ENCODE measurements at regions not wholly inside any gene's neighbourhood (a gene's known extent, or its start where the extent isn't known, plus 50 kb on each side); places are given as distances from the start of the nearest gene placed in this dataset.

DNA sequence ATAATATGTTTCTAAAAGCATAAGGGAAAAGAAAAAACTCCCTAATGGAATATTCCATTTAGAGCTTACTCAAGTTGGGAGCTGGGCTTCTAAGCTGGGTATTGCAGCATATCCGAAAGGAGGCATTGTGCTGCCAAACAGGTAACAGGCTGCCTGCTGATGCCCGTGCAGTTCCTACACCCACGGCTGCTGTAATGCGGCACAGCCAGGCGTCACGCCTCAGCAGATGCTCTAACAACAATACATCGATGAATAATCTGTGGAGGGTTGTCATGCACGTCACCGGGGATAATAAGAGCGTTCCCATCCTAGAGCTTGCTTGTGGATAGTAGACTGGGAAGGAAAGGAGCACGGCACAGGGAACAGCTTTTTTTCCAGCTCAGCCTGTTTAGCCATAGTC is 1582.1 kb upstream of the SLC10A2 start:
- TF ChIP-seq POLR2AphosphoS5 (IDR thresholded peaks at IDR 0.05) (no peak), POLR2A (IDR thresholded peaks at IDR 0.05) (no peak), EP300 (IDR thresholded peaks at IDR 0.05) (no peak)
- WGBS, 2 donors (ENCODE audit: low coverage in 1 of 2) = 86 to 89% methylated on average over 1 to 10 of the region's 11 CpGs
- H3K4me3 ChIP-seq = no peak overlapping the region

GRCh38 chr13:104645786-104646185 is 1579.6 kb upstream of the SLC10A2 start:
- ATAC-seq = no peak
- H3K36me3 ChIP-seq = no peaks in the 10 kb centered on the region

More for the DNA sequence above, 1582.1 kb upstream of the SLC10A2 start:
- Histone ChIP-seq H3K4me1 (no peaks in the 10 kb centered on the region), H3K27ac (no peak overlapping the region), H3K27me3 (no peaks in the 10 kb centered on the region), H3K9me3 (no peaks in the 10 kb centered on the region), H3K36me3 (no peaks in the 10 kb centered on the region)
- ATAC-seq = no peak

DNA sequence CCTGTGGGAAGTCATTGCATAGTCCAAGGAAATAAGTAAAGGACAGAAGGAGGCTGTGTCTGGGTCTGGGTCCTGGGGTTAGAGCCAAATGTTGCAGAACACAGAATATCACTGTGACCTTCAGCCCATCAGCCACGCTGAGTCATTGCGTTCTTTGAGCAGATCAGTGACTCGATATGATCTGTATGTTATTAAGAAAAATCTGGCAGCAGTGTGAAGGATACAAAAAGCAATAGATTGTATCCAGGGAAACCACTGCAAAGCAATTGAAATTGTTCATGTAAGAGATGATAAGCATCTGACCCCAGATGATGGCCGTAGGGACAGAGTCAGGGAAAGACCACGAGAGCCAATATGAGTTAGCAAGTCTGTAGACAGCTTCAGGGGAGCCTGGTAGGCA is 1575.1 kb upstream of the SLC10A2 start:
- H3K36me3 ChIP-seq = no peaks in the 10 kb centered on the region
- H3K27ac ChIP-seq = no peak overlapping the region
- H3K4me1 ChIP-seq = no peaks in the 10 kb centered on the region
- no peak overlapping the region for H3K4me3 ChIP-seq
- TF ChIP-seq EP300 (IDR thresholded peaks at IDR 0.05) (no peak), POLR2AphosphoS5 (IDR thresholded peaks at IDR 0.05) (no peak), POLR2A (IDR thresholded peaks at IDR 0.05) (no peak), CTCF (IDR thresholded peaks at IDR 0.05) (no peak)
- H3K27me3 ChIP-seq = no peaks in the 10 kb centered on the region
- no peak for ATAC-seq
- 73 to 81% methylated on average over 5 of the region's 5 CpGs for WGBS, 2 donors (ENCODE audit: low coverage in 1 of 2)
- no peaks in the 10 kb centered on the region for H3K9me3 ChIP-seq

More at GRCh38 chr13:104645786-104646185, 1579.6 kb upstream of the SLC10A2 start:
- no peak for TF ChIP-seq CTCF (IDR thresholded peaks at IDR 0.05)
- no peak overlapping the region for H3K27ac ChIP-seq
- H3K4me3 ChIP-seq = no peak overlapping the region
- no peaks in the 10 kb centered on the region for H3K9me3 ChIP-seq
- no peaks in the 10 kb centered on the region for H3K4me1 ChIP-seq
- no peaks in the 10 kb centered on the region for H3K27me3 ChIP-seq
- WGBS, 2 donors (ENCODE audit: low coverage in 1 of 2) = 85 to 92% methylated on average over 2 of the region's 4 CpGs

GRCh38 chr13:104635879-104636278 is 1569.7 kb upstream of the SLC10A2 start:
- no peaks in the 10 kb centered on the region for H3K9me3 ChIP-seq
- H3K27me3 ChIP-seq = no peaks in the 10 kb centered on the region
- WGBS, 2 donors (ENCODE audit: low coverage in 1 of 2) = 74 to 82% methylated on average over 3 to 5 of the region's 5 CpGs

GRCh38 chr13:104634016-104634415 is 1567.8 kb upstream of the SLC10A2 start:
- Histone ChIP-seq H3K36me3 (no peaks in the 10 kb centered on the region), H3K4me1 (no peaks in the 10 kb centered on the region), H3K9me3 (no peaks in the 10 kb centered on the region), H3K27ac (no peak overlapping the region), H3K27me3 (no peaks in the 10 kb centered on the region), H3K4me3 (no peak overlapping the region)
- TF ChIP-seq CTCF (IDR thresholded peaks at IDR 0.05) (no peak), EP300 (IDR thresholded peaks at IDR 0.05) (no peak), POLR2A (IDR thresholded peaks at IDR 0.05) (no peak), POLR2AphosphoS5 (IDR thresholded peaks at IDR 0.05) (no peak)
- 83 to 94% methylated on average over 2 of the region's 2 CpGs for WGBS, 2 donors (ENCODE audit: low coverage in 1 of 2)
- no peak for ATAC-seq

More at GRCh38 chr13:104635879-104636278, 1569.7 kb upstream of the SLC10A2 start:
- ATAC-seq = no peak
- no peak overlapping the region for H3K27ac ChIP-seq
- no peak overlapping the region for H3K4me3 ChIP-seq
- no peaks in the 10 kb centered on the region for H3K36me3 ChIP-seq
- TF ChIP-seq CTCF (IDR thresholded peaks at IDR 0.05) (no peak), POLR2AphosphoS5 (IDR thresholded peaks at IDR 0.05) (no peak), POLR2A (IDR thresholded peaks at IDR 0.05) (no peak), EP300 (IDR thresholded peaks at IDR 0.05) (no peak)
- H3K4me1 ChIP-seq = no peaks in the 10 kb centered on the region

Measured in gastroesophageal sphincter (tissue), 4 donors.